ENCODE measurements at regions not wholly inside any gene's neighbourhood (a gene's known extent, or its start where the extent isn't known, plus 50 kb on each side); places are given as distances from the start of the nearest gene placed in this dataset.
"Not testable (repeated sequence)": the region's sequence is repeated elsewhere in the genome, so short reads cannot be mapped to it uniquely, and the experiment has no call there.

DNA sequence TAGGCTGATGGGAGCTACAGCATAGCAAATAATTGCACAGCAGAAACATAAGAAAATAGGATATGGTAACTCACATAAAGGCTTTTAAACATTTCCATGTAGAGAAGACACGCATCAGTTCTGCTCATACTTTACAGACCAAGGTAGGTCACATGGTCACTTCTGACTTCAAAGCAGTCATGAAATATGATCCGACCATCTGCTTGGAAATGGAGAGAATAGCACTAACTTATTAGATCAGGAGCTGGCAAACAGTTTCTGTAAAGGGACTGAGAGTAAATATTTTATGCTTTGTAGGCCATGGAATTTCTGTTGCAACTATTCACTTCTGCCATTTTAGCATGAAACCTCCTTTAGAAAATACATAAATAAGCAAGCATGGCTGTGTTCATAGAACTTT is 936.6 kb upstream of the FANCL start:
- no peak overlapping the region for H3K4me3 ChIP-seq (ENCODE audit: low read depth, low read length)
- no peaks in the 10 kb centered on the region for H3K27me3 Mint-ChIP-seq
- no peaks in the 10 kb centered on the region for H3K9me3 ChIP-seq (ENCODE audit: control insufficient read depth in 2 of 2, low read length in 2 of 2)
- peaks cover 0 to 3% (median 0%) of the 10 kb centered on the region in 7 donors for H3K9me3 Mint-ChIP-seq
- no peak overlapping the region for H3K4me3 Mint-ChIP-seq
- ATAC-seq (ENCODE audit: low read depth in 2 of 2) (no peak), DNase-seq (no peak)
- no peaks in the 10 kb centered on the region for H3K4me1 Mint-ChIP-seq
- no peak overlapping the region for H3K27ac ChIP-seq (ENCODE audit: insufficient read depth, low read length, poor library complexity, severe bottlenecking)
- H3K36me3 Mint-ChIP-seq: no peaks in the 10 kb centered on the region
- no peaks in the 10 kb centered on the region for H3K36me3 ChIP-seq (ENCODE audit: control insufficient read depth, insufficient read depth, low read length)
- no peak overlapping the region for H3K27ac Mint-ChIP-seq
- H3K4me1 ChIP-seq (ENCODE audit: control insufficient read depth, insufficient read depth, low read length, poor library complexity, severe bottlenecking): no peaks in the 10 kb centered on the region
- no peaks in the 10 kb centered on the region for H3K27me3 ChIP-seq (ENCODE audit: control insufficient read depth, insufficient read depth, low read length)

DNA sequence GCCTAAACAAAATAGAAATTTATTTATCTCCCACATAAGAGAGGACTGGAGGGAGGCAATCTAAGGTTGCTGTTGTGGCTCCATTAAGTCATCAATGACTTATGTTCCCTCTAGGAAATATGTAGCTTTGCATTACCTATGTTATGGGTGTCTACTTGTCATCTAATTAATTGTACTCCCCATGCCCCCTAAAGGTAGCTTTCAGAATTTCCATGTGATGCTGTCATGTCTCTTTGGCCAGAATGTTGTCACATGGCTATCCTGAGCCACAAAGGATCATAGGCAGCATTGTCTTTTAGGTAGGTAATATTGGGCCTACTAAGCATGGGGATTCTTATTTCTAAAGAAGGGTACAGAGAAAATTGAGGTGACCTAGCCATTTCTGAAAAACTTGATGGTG is 935.6 kb upstream of the FANCL start:
- Mint-ChIP-seq H3K4me1 (no peaks in the 10 kb centered on the region), H3K4me3 (no peak overlapping the region), H3K9me3 (peaks cover 0 to 3% (median 0%) of the 10 kb centered on the region in 7 donors), H3K27me3 (no peaks in the 10 kb centered on the region), H3K27ac (no peak overlapping the region), H3K36me3 (no peaks in the 10 kb centered on the region)
- ATAC-seq (ENCODE audit: low read depth in 2 of 2): no peak
- Histone ChIP-seq H3K9me3 (ENCODE audit: control insufficient read depth in 2 of 2, low read length in 2 of 2) (no peaks in the 10 kb centered on the region), H3K27ac (ENCODE audit: insufficient read depth, low read length, poor library complexity, severe bottlenecking) (no peak overlapping the region), H3K4me3 (ENCODE audit: low read depth, low read length) (no peak overlapping the region), H3K27me3 (ENCODE audit: control insufficient read depth, insufficient read depth, low read length) (no peaks in the 10 kb centered on the region), H3K4me1 (ENCODE audit: control insufficient read depth, insufficient read depth, low read length, poor library complexity, severe bottlenecking) (no peaks in the 10 kb centered on the region), H3K36me3 (ENCODE audit: control insufficient read depth, insufficient read depth, low read length) (no peaks in the 10 kb centered on the region)
- DNase-seq: no peak

DNA sequence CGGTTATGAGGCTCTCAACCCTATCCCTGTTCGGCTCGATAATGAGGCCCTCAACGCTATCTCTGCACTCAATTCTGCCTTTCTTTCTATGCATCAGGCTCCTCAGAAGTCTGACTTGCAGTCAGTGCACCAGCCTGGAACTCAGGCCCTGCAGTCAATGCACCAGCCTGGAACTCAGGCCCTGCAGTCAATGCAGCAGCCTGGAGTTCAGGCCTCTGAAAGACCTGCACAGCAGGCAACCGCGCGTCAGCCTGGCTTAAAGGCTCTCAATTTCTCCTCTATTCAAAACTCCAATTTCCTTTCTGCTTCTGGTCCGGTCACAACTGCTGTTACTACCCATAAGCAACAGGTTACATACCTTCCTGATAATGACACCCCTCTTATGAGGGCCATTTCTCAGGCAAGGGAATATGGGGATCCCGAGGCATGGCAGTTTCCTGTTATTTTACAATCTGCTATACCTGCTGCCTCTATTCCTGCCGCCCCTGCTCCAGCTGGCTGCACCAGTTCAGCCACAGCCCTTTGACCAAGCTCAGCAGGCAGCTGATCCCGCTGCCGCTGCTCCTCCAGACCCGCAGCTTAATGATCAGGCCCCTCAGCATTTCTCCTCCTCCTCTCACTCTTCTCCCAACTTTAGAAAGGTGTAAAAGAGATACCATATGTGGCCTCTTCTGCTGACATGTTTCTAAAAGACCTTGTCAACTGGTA is 933.6 kb upstream of the FANCL start:
- no peaks in the 10 kb centered on the region for H3K27me3 Mint-ChIP-seq
- Histone ChIP-seq H3K4me3 (ENCODE audit: low read depth, low read length) (no peak overlapping the region), H3K9me3 (ENCODE audit: control insufficient read depth in 2 of 2, low read length in 2 of 2) (no peaks in the 10 kb centered on the region), H3K27me3 (ENCODE audit: control insufficient read depth, insufficient read depth, low read length) (no peaks in the 10 kb centered on the region), H3K36me3 (ENCODE audit: control insufficient read depth, insufficient read depth, low read length) (no peaks in the 10 kb centered on the region), H3K4me1 (ENCODE audit: control insufficient read depth, insufficient read depth, low read length, poor library complexity, severe bottlenecking) (no peaks in the 10 kb centered on the region), H3K27ac (ENCODE audit: insufficient read depth, low read length, poor library complexity, severe bottlenecking) (no peak overlapping the region)
- no peaks in the 10 kb centered on the region for H3K36me3 Mint-ChIP-seq
- H3K4me3 Mint-ChIP-seq: no peak overlapping the region
- no peaks in the 10 kb centered on the region for H3K4me1 Mint-ChIP-seq
- H3K27ac Mint-ChIP-seq: no peak overlapping the region
- DNase-seq (no peak), ATAC-seq (ENCODE audit: low read depth in 2 of 2) (no peak)
- peaks cover 0 to 3% (median 1%) of the 10 kb centered on the region in 7 donors for H3K9me3 Mint-ChIP-seq

DNA sequence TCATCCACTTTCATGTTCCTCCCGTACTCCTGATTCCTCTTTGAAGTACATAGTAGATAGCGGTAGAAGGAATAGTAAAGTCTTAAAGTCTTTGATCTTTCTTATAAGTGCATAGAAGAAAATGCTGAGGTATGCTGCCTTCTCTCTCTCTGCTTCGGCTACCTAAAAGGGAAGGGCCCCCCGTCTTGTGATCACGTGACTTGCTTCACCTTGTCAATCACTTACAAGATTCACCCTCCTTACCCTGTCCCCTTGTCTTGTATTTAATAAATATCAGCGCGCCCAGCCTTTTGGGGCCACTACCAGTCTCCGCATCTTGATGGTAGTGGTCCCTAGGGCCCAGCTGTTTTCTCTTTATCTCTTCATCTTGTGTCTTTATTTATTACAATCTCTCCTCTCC is 932.2 kb upstream of the FANCL start:
- H3K4me3 Mint-ChIP-seq: no peak overlapping the region
- H3K27ac ChIP-seq (ENCODE audit: insufficient read depth, low read length, poor library complexity, severe bottlenecking): no peak overlapping the region
- H3K4me3 ChIP-seq (ENCODE audit: low read depth, low read length): no peak overlapping the region
- H3K27me3 ChIP-seq (ENCODE audit: control insufficient read depth, insufficient read depth, low read length): no peaks in the 10 kb centered on the region
- peaks cover 0 to 3% (median 1%) of the 10 kb centered on the region in 7 donors for H3K9me3 Mint-ChIP-seq
- H3K27me3 Mint-ChIP-seq: no peaks in the 10 kb centered on the region
- H3K36me3 Mint-ChIP-seq: no peaks in the 10 kb centered on the region
- H3K27ac Mint-ChIP-seq: no peak overlapping the region
- no peaks in the 10 kb centered on the region for H3K4me1 ChIP-seq (ENCODE audit: control insufficient read depth, insufficient read depth, low read length, poor library complexity, severe bottlenecking)
- no peak for DNase-seq
- H3K36me3 ChIP-seq (ENCODE audit: control insufficient read depth, insufficient read depth, low read length): no peaks in the 10 kb centered on the region
- no peaks in the 10 kb centered on the region for H3K4me1 Mint-ChIP-seq
- H3K9me3 ChIP-seq (ENCODE audit: control insufficient read depth in 2 of 2, low read length in 2 of 2): no peaks in the 10 kb centered on the region
- no peak for ATAC-seq (ENCODE audit: low read depth in 2 of 2)

DNA sequence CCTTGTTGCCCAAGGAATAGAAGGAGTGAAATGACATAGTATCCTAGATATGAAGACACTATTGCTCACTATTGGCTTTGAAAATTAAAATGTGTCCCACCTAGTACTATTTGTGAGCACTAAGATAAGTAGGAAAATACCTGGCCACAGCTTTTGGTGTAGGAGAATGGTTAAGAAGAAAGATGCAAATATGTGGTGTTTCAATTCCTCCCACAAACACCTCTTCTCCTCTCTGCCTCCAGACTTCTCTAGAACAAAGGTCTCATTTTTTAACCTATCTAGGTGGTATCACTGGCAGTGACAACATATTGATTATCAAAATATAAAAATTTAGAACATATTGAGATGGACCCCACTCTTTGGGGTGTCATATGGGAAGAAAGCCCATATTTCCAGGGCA is 929.9 kb upstream of the FANCL start:
- H3K9me3 Mint-ChIP-seq: peaks cover 0 to 5% (median 1%) of the 10 kb centered on the region in 7 donors
- H3K9me3 ChIP-seq (ENCODE audit: control insufficient read depth in 2 of 2, low read length in 2 of 2): no peaks in the 10 kb centered on the region
- H3K27me3 ChIP-seq (ENCODE audit: control insufficient read depth, insufficient read depth, low read length): no peaks in the 10 kb centered on the region
- H3K27me3 Mint-ChIP-seq: no peaks in the 10 kb centered on the region
- no peak overlapping the region for H3K4me3 Mint-ChIP-seq
- DNase-seq: no peak
- no peaks in the 10 kb centered on the region for H3K4me1 Mint-ChIP-seq
- H3K4me1 ChIP-seq (ENCODE audit: control insufficient read depth, insufficient read depth, low read length, poor library complexity, severe bottlenecking): no peaks in the 10 kb centered on the region
- ATAC-seq (ENCODE audit: low read depth in 2 of 2): no peak
- H3K36me3 ChIP-seq (ENCODE audit: control insufficient read depth, insufficient read depth, low read length): no peaks in the 10 kb centered on the region
- no peak overlapping the region for H3K27ac ChIP-seq (ENCODE audit: insufficient read depth, low read length, poor library complexity, severe bottlenecking)
- H3K36me3 Mint-ChIP-seq: no peaks in the 10 kb centered on the region
- no peak overlapping the region for H3K4me3 ChIP-seq (ENCODE audit: low read depth, low read length)
- no peak overlapping the region for H3K27ac Mint-ChIP-seq

DNA sequence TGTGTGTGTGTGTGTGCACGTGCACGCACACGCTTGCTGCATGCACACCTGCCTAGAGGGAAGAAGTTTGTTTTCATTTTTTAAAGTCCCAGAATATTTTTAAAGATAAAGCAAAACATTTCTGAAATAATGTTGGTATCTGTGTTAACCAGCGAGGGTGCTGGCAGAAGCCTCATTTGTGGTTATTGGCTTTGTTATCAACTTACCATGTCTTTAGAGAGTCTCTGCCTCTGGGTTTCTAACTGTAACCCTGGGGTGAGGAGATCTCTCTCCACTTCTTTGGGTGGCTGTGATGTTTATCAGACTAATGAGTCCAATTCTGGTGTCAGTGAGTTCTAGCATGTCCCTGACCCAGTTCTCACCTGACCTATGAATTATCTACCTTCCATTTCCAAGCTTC is 927.6 kb upstream of the FANCL start:
- H3K4me1 ChIP-seq (ENCODE audit: control insufficient read depth, insufficient read depth, low read length, poor library complexity, severe bottlenecking): no peaks in the 10 kb centered on the region
- H3K4me1 Mint-ChIP-seq: no peaks in the 10 kb centered on the region
- H3K9me3 ChIP-seq (ENCODE audit: control insufficient read depth in 2 of 2, low read length in 2 of 2): no peaks in the 10 kb centered on the region
- H3K36me3 ChIP-seq (ENCODE audit: control insufficient read depth, insufficient read depth, low read length): no peaks in the 10 kb centered on the region
- H3K27ac ChIP-seq (ENCODE audit: insufficient read depth, low read length, poor library complexity, severe bottlenecking): no peak overlapping the region
- no peaks in the 10 kb centered on the region for H3K36me3 Mint-ChIP-seq
- H3K4me3 Mint-ChIP-seq: no peak overlapping the region
- peaks cover 0 to 5% (median 0%) of the 10 kb centered on the region in 7 donors for H3K9me3 Mint-ChIP-seq
- DNase-seq: no peak
- H3K27me3 Mint-ChIP-seq: no peaks in the 10 kb centered on the region
- ATAC-seq (ENCODE audit: low read depth in 2 of 2): no peak
- no peaks in the 10 kb centered on the region for H3K27me3 ChIP-seq (ENCODE audit: control insufficient read depth, insufficient read depth, low read length)
- no peak overlapping the region for H3K27ac Mint-ChIP-seq
- H3K4me3 ChIP-seq (ENCODE audit: low read depth, low read length): no peak overlapping the region

DNA sequence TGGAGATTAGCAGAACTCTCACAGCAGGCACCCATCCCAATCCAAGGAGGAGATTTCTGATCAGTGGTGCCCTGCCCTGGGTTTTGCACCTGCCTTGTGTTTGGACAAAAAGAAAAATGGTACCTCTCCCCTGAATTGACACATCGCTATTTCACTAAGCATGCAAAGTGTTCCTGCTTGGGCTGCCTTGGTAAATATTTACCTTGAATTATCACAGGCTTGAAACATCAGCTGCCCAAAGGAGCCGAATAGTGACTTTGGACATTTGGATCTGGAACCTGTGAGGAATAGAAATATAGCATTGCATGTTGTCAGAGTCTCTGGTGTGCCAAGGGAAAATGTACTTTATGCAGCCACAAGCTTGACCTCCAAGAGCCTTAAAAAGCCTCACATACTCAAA is 926.4 kb upstream of the FANCL start:
- Histone ChIP-seq H3K36me3 (ENCODE audit: control insufficient read depth, insufficient read depth, low read length) (no peaks in the 10 kb centered on the region), H3K4me1 (ENCODE audit: control insufficient read depth, insufficient read depth, low read length, poor library complexity, severe bottlenecking) (no peaks in the 10 kb centered on the region), H3K9me3 (ENCODE audit: control insufficient read depth in 2 of 2, low read length in 2 of 2) (no peaks in the 10 kb centered on the region), H3K27ac (ENCODE audit: insufficient read depth, low read length, poor library complexity, severe bottlenecking) (no peak overlapping the region), H3K4me3 (ENCODE audit: low read depth, low read length) (no peak overlapping the region), H3K27me3 (ENCODE audit: control insufficient read depth, insufficient read depth, low read length) (no peaks in the 10 kb centered on the region)
- no peak overlapping the region for H3K27ac Mint-ChIP-seq
- no peaks in the 10 kb centered on the region for H3K36me3 Mint-ChIP-seq
- H3K4me3 Mint-ChIP-seq: no peak overlapping the region
- DNase-seq: no peak
- no peaks in the 10 kb centered on the region for H3K4me1 Mint-ChIP-seq
- ATAC-seq (ENCODE audit: low read depth in 2 of 2): no peak
- no peaks in the 10 kb centered on the region for H3K27me3 Mint-ChIP-seq
- H3K9me3 Mint-ChIP-seq: peaks cover 0 to 6% (median 1%) of the 10 kb centered on the region in 7 donors

DNA sequence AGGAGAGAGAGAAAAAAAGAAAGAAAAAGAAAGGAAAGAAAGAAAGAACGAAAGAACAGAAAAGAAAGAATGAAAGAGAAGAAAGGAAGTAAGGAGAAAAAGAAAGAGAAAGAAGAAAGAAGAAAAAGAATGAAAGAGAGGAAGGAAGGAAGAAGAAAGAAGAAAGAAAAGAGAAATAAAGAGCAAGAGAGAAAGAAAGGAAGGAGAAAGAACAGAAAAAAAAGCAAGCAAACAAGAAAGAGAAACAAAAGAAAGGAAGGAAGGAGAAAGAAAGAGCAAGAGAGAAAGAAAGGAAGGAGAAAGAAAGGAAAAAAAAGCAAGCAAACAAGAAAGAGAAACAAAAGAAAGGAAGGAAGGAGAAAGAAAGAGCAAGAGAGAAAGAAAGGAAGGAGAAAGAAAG is 916.8 kb upstream of the FANCL start:
- not testable (repeated sequence) for H3K4me1 ChIP-seq (ENCODE audit: control insufficient read depth, insufficient read depth, low read length, poor library complexity, severe bottlenecking); H3K36me3 Mint-ChIP-seq; H3K27me3 ChIP-seq (ENCODE audit: control insufficient read depth, insufficient read depth, low read length); H3K9me3 ChIP-seq (ENCODE audit: control insufficient read depth in 2 of 2, low read length in 2 of 2); DNase-seq; H3K9me3 Mint-ChIP-seq; H3K27ac Mint-ChIP-seq; H3K4me3 ChIP-seq (ENCODE audit: low read depth, low read length); H3K4me1 Mint-ChIP-seq; ATAC-seq (ENCODE audit: low read depth in 2 of 2); H3K4me3 Mint-ChIP-seq; H3K27ac ChIP-seq (ENCODE audit: insufficient read depth, low read length, poor library complexity, severe bottlenecking); H3K27me3 Mint-ChIP-seq; H3K36me3 ChIP-seq (ENCODE audit: control insufficient read depth, insufficient read depth, low read length)

Data from CD4-positive, CD25-positive, alpha-beta regulatory T cell (primary cell).